Endothelial cell of umbilical vein (primary cell): ENCODE measurements at regions not wholly inside any gene's neighbourhood (a gene's known extent, or its start where the extent isn't known, plus 50 kb on each side); places are given as distances from the start of the nearest gene placed in this dataset.

Experiments used
- BruUV-seq: library from RNA; stranded (reverse); fragments of 400-500 nt; replicated peaks from 2 replicates; lab custom pipeline; 2021; lab: Mats Ljungman, UMichigan
- CTCF ChIA-PET: fragments of 300-600, 350-600 bp; sonication (Branson Sonifier 250); formaldehyde crosslinking; loops from one replicate; lab custom pipeline; 2021; ENCODE audit warnings: antibody characterized with exemption, inconsistent platforms; lab: Charles Lee
- POLR2A ChIA-PET: fragments of 300-600, 350-600 bp; sonication (Branson Sonifier 250); formaldehyde crosslinking; loops from one replicate; lab custom pipeline; 2021; ENCODE audit warnings: antibody characterized with exemption, inconsistent platforms; lab: Charles Lee
- DNase-seq: peaks from one replicate; pipeline ENCODE4 v3.0.0-alpha.2; 2011; ENCODE audit warnings: low read depth, low spot score
- FAIRE-seq: peaks from 2 replicates; lab custom pipeline; 2011; peaks lifted over from hg19 to GRCh38; lab: Jason Lieb, UNC
- H2AFZ ChIP-seq: 2 replicates; pipeline ENCODE4 v1.6.0; 2012; ENCODE audit warnings: low read depth, low read length, control low read depth, inconsistent platforms
- H3K27ac ChIP-seq: 2 replicates; pipeline ENCODE4 v1.5.1; 2011; ENCODE audit warnings: low read depth, mild to moderate bottlenecking, control low read depth, low read length, moderate library complexity; ENCODE audit not compliant: insufficient read depth
- H3K27me3 ChIP-seq, 2 experiments: 2 replicates each; pipeline versions ENCODE4 v1.6.0 to v1.6.1; 2011; ENCODE audit warnings: low read length in 2 of 2, mixed read lengths in 1 of 2; ENCODE audit not compliant: control insufficient read depth in 2 of 2, insufficient read depth in 2 of 2
- H3K36me3 ChIP-seq, 2 experiments: 2 replicates in 1 of 2; 3 replicates in 1 of 2; pipeline ENCODE4 v1.5.1; 2011; ENCODE audit warnings: low read length in 2 of 2, mild to moderate bottlenecking in 1 of 2, moderate library complexity in 1 of 2; ENCODE audit not compliant: control insufficient read depth in 2 of 2, insufficient read depth in 2 of 2; ENCODE audit errors: extremely low read depth in 1 of 2
- H3K4me1 ChIP-seq: 3 replicates; pipeline ENCODE4 v1.5.1; 2011; ENCODE audit warnings: mild to moderate bottlenecking, low read length; ENCODE audit not compliant: control insufficient read depth, insufficient read depth; ENCODE audit errors: extremely low read depth
- H3K4me2 ChIP-seq: 2 replicates; pipeline ENCODE4 v1.6.1; 2011; ENCODE audit warnings: low read length, control low read depth, mixed read lengths; ENCODE audit not compliant: insufficient read depth
- H3K4me3 ChIP-seq, 3 experiments: fragments of 200-600 bp in 1 of 3; sonication (generic), shearing (Covaris generic) in 1 of 3; replicated peaks in 1 of 3; 2 replicates each; pipeline ENCODE4 v1.5.1; 2011 to 2016; ENCODE audit warnings: control low read depth in 3 of 3, low read length in 3 of 3, mild to moderate bottlenecking in 2 of 3, inconsistent platforms in 1 of 3, low read depth in 1 of 3, moderate library complexity in 1 of 3; ENCODE audit not compliant: insufficient read depth in 1 of 3
- H3K79me2 ChIP-seq: 2 replicates; pipeline ENCODE4 v1.6.0; 2012; ENCODE audit warnings: low read length, inconsistent platforms; ENCODE audit not compliant: control insufficient read depth, insufficient read depth
- H3K9ac ChIP-seq: replicated peaks from 2 replicates; pipeline ENCODE3; 2011; ENCODE audit warnings: low read length, control low read depth; ENCODE audit not compliant: insufficient read depth; ENCODE audit errors: extremely low read depth
- H3K9me1 ChIP-seq: replicated peaks from 3 replicates; pipeline ENCODE4 v1.6.0; 2011; ENCODE audit warnings: mild to moderate bottlenecking, low read length; ENCODE audit not compliant: control insufficient read depth, insufficient read depth; ENCODE audit errors: extremely low read depth
- H3K9me3 ChIP-seq: replicated peaks from 2 replicates; pipeline ENCODE4 v1.5.1; 2012; ENCODE audit warnings: low read length, inconsistent platforms; ENCODE audit not compliant: control insufficient read depth, insufficient read depth
- H4K20me1 ChIP-seq: replicated peaks from 2 replicates; pipeline ENCODE3; 2011; ENCODE audit warnings: mild to moderate bottlenecking, low read length; ENCODE audit not compliant: control insufficient read depth, insufficient read depth; ENCODE audit errors: extremely low read depth
- EZH2 ChIP-seq: IDR thresholded peaks from 2 replicates; pipeline ENCODE4 v1.6.1; 2012; ENCODE audit warnings: borderline replicate concordance, low read depth, mild to moderate bottlenecking, moderate library complexity, low read length, inconsistent platforms; ENCODE audit not compliant: severe bottlenecking
- FOS ChIP-seq: IDR thresholded peaks from 2 replicates; pipeline ENCODE4 v1.6.1; 2011; ENCODE audit warnings: mild to moderate bottlenecking, low read length, moderate library complexity, borderline replicate concordance; ENCODE audit not compliant: insufficient read depth
- GATA2 ChIP-seq: IDR thresholded peaks from 2 replicates; pipeline ENCODE4 v1.7.0; 2011; ENCODE audit warnings: low read depth, mild to moderate bottlenecking, moderate library complexity, mixed read lengths, low read length; ENCODE audit not compliant: insufficient read length, insufficient read depth
- JUN ChIP-seq: IDR thresholded peaks from 2 replicates; pipeline ENCODE4 v1.6.1; 2011; ENCODE audit warnings: borderline replicate concordance, low read depth; ENCODE audit not compliant: insufficient read length, insufficient read depth
- MYC ChIP-seq: IDR thresholded peaks from one replicate; pipeline ENCODE4 v1.6.1; 2011; ENCODE audit warnings: mild to moderate bottlenecking, low read depth, low read length
- POLR2A ChIP-seq: IDR thresholded peaks from 2 replicates; pipeline ENCODE4 v1.6.1; 2012; ENCODE audit warnings: low read depth, mild to moderate bottlenecking, control low read depth, low read length
- POLR2AphosphoS5 ChIP-seq: IDR thresholded peaks from 2 replicates; pipeline ENCODE4 v1.6.1; 2012; ENCODE audit warnings: low read depth, mild to moderate bottlenecking, control low read depth, low read length, moderate library complexity; ENCODE audit not compliant: insufficient read depth
- dilution Hi-C: fragments of 300-500 bp; cut with MboI; formaldehyde crosslinking; loops from one replicate; pipeline ENCODE4 v1.15.0; 2019; ENCODE audit warnings: low sequenced_read_pairs; ENCODE audit not compliant: extremely low pct_ligation_motif_present
- intact Hi-C: fragments of 100-400 bp; cut with micrococcal nuclease; formaldehyde crosslinking; loops from one replicate; pipeline ENCODE4 v1.10.0; 2022
- TF ChIP-seq, protein P1 (sequence below): IDR thresholded peaks from 2 replicates; pipeline ENCODE4 v1.6.1; 2011; ENCODE audit not compliant: insufficient read depth, insufficient read length
- TF ChIP-seq, protein P2 (sequence below), 2 donors: IDR thresholded peaks; 1 replicate in 1 of 2; 2 replicates in 1 of 2; pipeline ENCODE4 v1.5.1; 2011; ENCODE audit warnings: low read length in 2 of 2, mild to moderate bottlenecking in 2 of 2, moderate library complexity in 2 of 2, control low read depth in 1 of 2, inconsistent platforms in 1 of 2, low read depth in 1 of 2; ENCODE audit not compliant: insufficient read depth in 1 of 2; ENCODE audit errors: extremely low read depth in 1 of 2

DNA sequence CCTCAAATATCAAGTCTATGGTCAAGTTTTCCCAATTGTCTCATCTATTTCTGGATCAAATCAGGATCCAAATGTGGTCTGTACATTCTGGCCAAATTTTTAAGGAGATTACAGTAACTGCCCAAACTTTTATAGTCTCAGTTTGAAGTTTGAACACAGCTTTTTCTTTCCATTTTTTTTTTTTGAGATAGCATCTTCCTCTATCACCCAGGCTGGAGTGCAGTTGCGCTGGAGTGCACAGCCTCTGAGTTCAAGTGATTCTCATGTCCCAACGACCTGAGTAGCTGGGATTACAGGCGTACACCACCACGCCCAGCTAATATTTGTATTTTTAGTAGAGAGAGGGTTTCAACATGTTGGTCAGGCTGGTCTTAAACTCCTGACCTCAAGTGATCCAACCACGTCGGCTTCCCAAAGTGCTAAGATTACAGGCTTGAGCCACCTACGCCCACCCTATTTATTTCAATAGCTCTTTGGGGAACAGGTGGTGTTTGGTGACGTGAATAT lies 84.9 kb upstream of the CARMIL1 start:
- DNase-seq (no peak), FAIRE-seq (peak; percentile 26)
- no TSS peak for BruUV-seq
- Histone ChIP-seq H3K36me3 (no peaks in the 10 kb centered on the region), H3K4me1 (peaks cover 22% of the 10 kb centered on the region), H3K9me1 (no peaks in the 10 kb centered on the region), H3K4me2 (peak overlapping the region; percentile 75), H4K20me1 (no peaks in the 10 kb centered on the region), H3K79me2 (no peaks in the 10 kb centered on the region), H2AFZ (no peak overlapping the region), H3K27ac (peak overlapping the region; percentile 93), H3K9me3 (no peaks in the 10 kb centered on the region), H3K27me3 (no peaks in the 10 kb centered on the region), H3K4me3 (no peak overlapping the region), H3K9ac (peak overlapping the region; percentile 74)
- no peak for TF ChIP-seq FOS
- TF ChIP-seq POLR2A, result no peak
- TF ChIP-seq GATA2, result no peak
- no peak for TF ChIP-seq POLR2AphosphoS5
- TF ChIP-seq, protein P1, sequence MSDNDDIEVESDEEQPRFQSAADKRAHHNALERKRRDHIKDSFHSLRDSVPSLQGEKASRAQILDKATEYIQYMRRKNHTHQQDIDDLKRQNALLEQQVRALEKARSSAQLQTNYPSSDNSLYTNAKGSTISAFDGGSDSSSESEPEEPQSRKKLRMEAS, result no peak
- no peak for TF ChIP-seq MYC
- TF ChIP-seq, protein P2, sequence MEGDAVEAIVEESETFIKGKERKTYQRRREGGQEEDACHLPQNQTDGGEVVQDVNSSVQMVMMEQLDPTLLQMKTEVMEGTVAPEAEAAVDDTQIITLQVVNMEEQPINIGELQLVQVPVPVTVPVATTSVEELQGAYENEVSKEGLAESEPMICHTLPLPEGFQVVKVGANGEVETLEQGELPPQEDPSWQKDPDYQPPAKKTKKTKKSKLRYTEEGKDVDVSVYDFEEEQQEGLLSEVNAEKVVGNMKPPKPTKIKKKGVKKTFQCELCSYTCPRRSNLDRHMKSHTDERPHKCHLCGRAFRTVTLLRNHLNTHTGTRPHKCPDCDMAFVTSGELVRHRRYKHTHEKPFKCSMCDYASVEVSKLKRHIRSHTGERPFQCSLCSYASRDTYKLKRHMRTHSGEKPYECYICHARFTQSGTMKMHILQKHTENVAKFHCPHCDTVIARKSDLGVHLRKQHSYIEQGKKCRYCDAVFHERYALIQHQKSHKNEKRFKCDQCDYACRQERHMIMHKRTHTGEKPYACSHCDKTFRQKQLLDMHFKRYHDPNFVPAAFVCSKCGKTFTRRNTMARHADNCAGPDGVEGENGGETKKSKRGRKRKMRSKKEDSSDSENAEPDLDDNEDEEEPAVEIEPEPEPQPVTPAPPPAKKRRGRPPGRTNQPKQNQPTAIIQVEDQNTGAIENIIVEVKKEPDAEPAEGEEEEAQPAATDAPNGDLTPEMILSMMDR (IDR thresholded peaks at IDR 0.05; ENCODE audit: extremely low read depth in 1 of 2, insufficient read depth in 1 of 2, low read depth in 1 of 2, low read length in 2 of 2), result no peak
- TF ChIP-seq JUN, result no peak
- TF ChIP-seq EZH2, result no peak
- dilution Hi-C loops, result no loop called here
- intact Hi-C loops, result loop anchor here (10.0 kb wide), 1 partner anchor 179 kb away; no protein-coding TSS in a partner anchor
- ChIA-PET CTCF (interaction anchor here (0.8 to 3.0 kb wide), 8 partner anchors 10 to 415 kb away, joined by 3 to 17 read pairs (median 4); no protein-coding TSS in a partner anchor), POLR2A (interaction anchor here (0.9 to 1.0 kb wide), 2 partner anchors 17 to 20 kb away, joined by 3 to 4 read pairs; no protein-coding TSS in a partner anchor)
